H1 (cell line): ENCODE measurements at regions not wholly inside any gene's neighbourhood (a gene's known extent, or its start where the extent isn't known, plus 50 kb on each side); places are given as distances from the start of the nearest gene placed in this dataset.
A peak's percentile ranks its signal among the peaks of the same experiment; 100 is the strongest.

Experiments
- CTCF ChIA-PET: fragments of 300-600 bp; sonication (Branson Sonifier 250); formaldehyde crosslinking; loops from one replicate; lab custom pipeline; 2021; ENCODE audit not compliant: partially characterized antibody; lab: Charles Lee
- POLR2A ChIA-PET: fragments of 300-600 bp; sonication (Branson Sonifier 250); formaldehyde crosslinking; loops from one replicate; lab custom pipeline; 2021; ENCODE audit warnings: inconsistent platforms; ENCODE audit not compliant: partially characterized antibody; lab: Charles Lee
- DNase-seq, 2 experiments: peaks; one replicate each; pipeline versions ENCODE4 v3.0.0 to v3.0.0-alpha.2; 2010 to 2022; ENCODE audit warnings: low spot score in 2 of 2, low read depth in 1 of 2, mixed read lengths in 1 of 2
- FAIRE-seq: peaks from 2 replicates; lab custom pipeline; 2011; peaks lifted over from hg19 to GRCh38; lab: Jason Lieb, UNC
- H2AFZ ChIP-seq: 2 replicates; pipeline ENCODE4 v1.8.1; 2012; ENCODE audit warnings: low read length, inconsistent platforms
- H2AK5ac ChIP-seq: 2 replicates; pipeline ENCODE4 v1.6.1; 2013; ENCODE audit warnings: low read depth, low read length
- H2BK120ac ChIP-seq: replicated peaks from 2 replicates; pipeline ENCODE3; 2013; ENCODE audit warnings: low read depth, low read length, inconsistent platforms
- H2BK12ac ChIP-seq: 2 replicates; pipeline ENCODE4 v1.6.1; 2013; ENCODE audit warnings: low read depth, low read length
- H2BK15ac ChIP-seq: 2 replicates; pipeline ENCODE4 v1.6.1; 2013; ENCODE audit warnings: low read length
- H2BK20ac ChIP-seq: 2 replicates; pipeline ENCODE4 v1.6.1; 2013; ENCODE audit warnings: low read length
- H2BK5ac ChIP-seq: 2 replicates; pipeline ENCODE4 v1.6.1; 2013; ENCODE audit warnings: low read depth, low read length
- H3K14ac ChIP-seq: 2 replicates; pipeline ENCODE4 v1.6.1; 2013; ENCODE audit warnings: inconsistent platforms; ENCODE audit not compliant: insufficient read length
- H3K18ac ChIP-seq: 2 replicates; pipeline ENCODE4 v1.6.1; 2013; ENCODE audit warnings: low read length; ENCODE audit errors: extremely low read depth
- H3K23ac ChIP-seq: 2 replicates; pipeline ENCODE4 v1.6.1; 2013; ENCODE audit warnings: inconsistent platforms; ENCODE audit not compliant: insufficient read length
- H3K23me2 ChIP-seq: 2 replicates; pipeline ENCODE4 v1.6.1; 2013; ENCODE audit warnings: low read depth, low read length
- H3K27ac ChIP-seq: 2 replicates; pipeline ENCODE4 v1.6.1; 2011; ENCODE audit warnings: low read depth, low read length, inconsistent platforms
- H3K27me3 ChIP-seq, 4 experiments: replicated peaks in 1 of 4; 1 replicate in 1 of 4; 2 replicates in 3 of 4; pipeline versions ENCODE4 v1.6.1 to v1.8.1; 2011 to 2013; ENCODE audit warnings: low read length in 3 of 4, mild to moderate bottlenecking in 3 of 4, inconsistent platforms in 2 of 4, mixed read lengths in 2 of 4, moderate library complexity in 1 of 4; ENCODE audit not compliant: control insufficient read depth in 3 of 4, insufficient read depth in 3 of 4; ENCODE audit errors: extremely low read depth in 1 of 4
- H3K36me3 ChIP-seq, 4 experiments: 2 replicates each; pipeline versions ENCODE4 v1.6.1 to v1.8.1; 2011 to 2013; ENCODE audit warnings: mild to moderate bottlenecking in 4 of 4, low read length in 3 of 4, moderate library complexity in 2 of 4, control low read depth in 1 of 4, inconsistent platforms in 1 of 4; ENCODE audit not compliant: insufficient read depth in 4 of 4, control insufficient read depth in 2 of 4
- H3K4ac ChIP-seq: replicated peaks from 2 replicates; pipeline ENCODE3; 2013; ENCODE audit warnings: low read length, low read depth, mixed read lengths, inconsistent platforms; ENCODE audit not compliant: insufficient read length
- H3K4me1 ChIP-seq, 4 experiments: replicated peaks in 1 of 4; 1 replicate in 1 of 4; 2 replicates in 3 of 4; pipeline versions ENCODE4 v1.6.1 to v1.8.1; 2011 to 2013; ENCODE audit warnings: low read length in 3 of 4, inconsistent platforms in 2 of 4, mixed read lengths in 1 of 4; ENCODE audit not compliant: insufficient read depth in 4 of 4, control insufficient read depth in 3 of 4
- H3K4me2 ChIP-seq, 2 experiments: 2 replicates each; pipeline versions ENCODE4 v1.6.1 to v1.8.1; 2011 to 2013; ENCODE audit warnings: low read depth in 2 of 2, low read length in 2 of 2, control low read depth in 1 of 2, inconsistent platforms in 1 of 2, mild to moderate bottlenecking in 1 of 2; ENCODE audit not compliant: insufficient read depth in 1 of 2
- H3K4me3 ChIP-seq, 4 experiments: fragments of 200-600, 300-600 bp in 1 of 4; sonication (generic), shearing (Covaris generic), sonication (Bioruptor Twin) in 1 of 4; 2 replicates each; pipeline versions ENCODE4 v1.5.1 to v1.8.1; 2011 to 2016; ENCODE audit warnings: low read length in 4 of 4, low read depth in 3 of 4, control low read depth in 2 of 4, inconsistent platforms in 2 of 4, mild to moderate bottlenecking in 2 of 4, mixed read lengths in 1 of 4, moderate library complexity in 1 of 4; ENCODE audit not compliant: insufficient read depth in 2 of 4; ENCODE audit errors: extremely low read depth in 1 of 4
- H3K56ac ChIP-seq: replicated peaks from 2 replicates; pipeline ENCODE3; 2013; ENCODE audit warnings: low read depth, mild to moderate bottlenecking, mixed read lengths, low read length, inconsistent platforms; ENCODE audit not compliant: insufficient read length
- H3K79me1 ChIP-seq: 2 replicates; pipeline ENCODE4 v1.6.1; 2013; ENCODE audit warnings: low read depth, low read length, control low read depth
- H3K79me2 ChIP-seq, 2 experiments: 2 replicates each; pipeline versions ENCODE4 v1.6.1 to v1.8.1; 2012 to 2013; ENCODE audit warnings: low read length in 2 of 2, mild to moderate bottlenecking in 2 of 2, inconsistent platforms in 1 of 2; ENCODE audit not compliant: insufficient read depth in 2 of 2, control insufficient read depth in 1 of 2
- H3K9ac ChIP-seq, 4 experiments: replicated peaks in 1 of 4; 1 replicate in 1 of 4; 2 replicates in 3 of 4; pipeline versions ENCODE4 v1.6.1 to v1.8.1; 2011 to 2013; ENCODE audit warnings: low read depth in 3 of 4, low read length in 3 of 4, control low read depth in 2 of 4, mild to moderate bottlenecking in 2 of 4, moderate library complexity in 2 of 4, inconsistent platforms in 1 of 4; ENCODE audit errors: extremely low read depth in 1 of 4
- H3K9me3 ChIP-seq, 2 experiments: 2 replicates each; pipeline versions ENCODE4 v1.6.1 to v1.8.1; 2012 to 2013; ENCODE audit warnings: mild to moderate bottlenecking in 2 of 2, moderate library complexity in 2 of 2, control low read depth in 1 of 2, inconsistent platforms in 1 of 2, low read depth in 1 of 2, low read length in 1 of 2, mixed read lengths in 1 of 2; ENCODE audit not compliant: insufficient read depth in 2 of 2
- H4K20me1 ChIP-seq, 2 experiments: replicated peaks in 1 of 2; 2 replicates each; pipeline versions ENCODE3 to v1.8.1; 2011 to 2013; ENCODE audit warnings: inconsistent platforms in 2 of 2, low read length in 2 of 2, mild to moderate bottlenecking in 1 of 2; ENCODE audit not compliant: insufficient read depth in 2 of 2, control insufficient read depth in 1 of 2
- H4K5ac ChIP-seq: 2 replicates; pipeline ENCODE4 v1.6.1; 2013; ENCODE audit warnings: low read length, low read depth, mixed read lengths, inconsistent platforms; ENCODE audit not compliant: insufficient read length
- H4K8ac ChIP-seq: 2 replicates; pipeline ENCODE4 v1.8.0; 2013; ENCODE audit warnings: mild to moderate bottlenecking, moderate library complexity, low read length, inconsistent platforms; ENCODE audit not compliant: insufficient read depth; ENCODE audit errors: extremely low read depth
- H4K91ac ChIP-seq: replicated peaks from 2 replicates; pipeline ENCODE3; 2013; ENCODE audit warnings: low read length, mixed read lengths, inconsistent platforms; ENCODE audit not compliant: insufficient read length
- EGR1 ChIP-seq: IDR thresholded peaks from 2 replicates; pipeline ENCODE4 v1.6.1; 2011; ENCODE audit warnings: low read depth, low read length, borderline replicate concordance
- NRF1 ChIP-seq: IDR thresholded peaks from 2 replicates; pipeline ENCODE4 v1.6.1; 2011; ENCODE audit warnings: mild to moderate bottlenecking, low read depth, low read length, improper control_type of control experiment
- RXRA ChIP-seq: IDR thresholded peaks from 2 replicates; pipeline ENCODE4 v1.6.1; 2011; ENCODE audit warnings: low read depth, mild to moderate bottlenecking, low read length, moderate library complexity; ENCODE audit not compliant: insufficient read depth
- SIRT6 ChIP-seq: IDR thresholded peaks from one replicate; pipeline ENCODE4 v1.7.1; 2012; ENCODE audit warnings: low read length, inconsistent platforms
- SIX5 ChIP-seq: IDR thresholded peaks from 2 replicates; pipeline ENCODE4 v1.6.1; 2011; ENCODE audit warnings: mild to moderate bottlenecking, low read depth, low read length
- TAF1 ChIP-seq: IDR thresholded peaks from 2 replicates; pipeline ENCODE4 v1.6.1; 2011; ENCODE audit warnings: mild to moderate bottlenecking, low read depth, low read length
- WGBS, 2 experiments: shearing (Covaris generic) in 1 of 2; methylation state at CpG; one replicate each; pipeline versions ENCODE4 v1.1.6 to v1.1.7; 2013 to 2015; ENCODE audit warnings: low lambda C conversion rate in 2 of 2, mixed read lengths in 2 of 2, inconsistent platforms in 1 of 2, low coverage in 1 of 2, missing lambda C conversion rate in 1 of 2; ENCODE audit not compliant: insufficient replicate concordance in 2 of 2, insufficient coverage in 1 of 2, insufficient read length in 1 of 2; ENCODE audit errors: extremely low coverage in 1 of 2, missing lambda C conversion rate in 1 of 2; 5-methylcytosine and 5-hydroxymethylcytosine counted together
- TF ChIP-seq, protein P1 (sequence below): IDR thresholded peaks from 2 replicates; pipeline ENCODE4 v1.6.1; 2011; ENCODE audit warnings: low read length, improper control_type of control experiment
- TF ChIP-seq, protein P2 (sequence below): IDR thresholded peaks from 2 replicates; pipeline ENCODE4 v1.6.1; 2012; ENCODE audit warnings: inconsistent platforms

DNA sequence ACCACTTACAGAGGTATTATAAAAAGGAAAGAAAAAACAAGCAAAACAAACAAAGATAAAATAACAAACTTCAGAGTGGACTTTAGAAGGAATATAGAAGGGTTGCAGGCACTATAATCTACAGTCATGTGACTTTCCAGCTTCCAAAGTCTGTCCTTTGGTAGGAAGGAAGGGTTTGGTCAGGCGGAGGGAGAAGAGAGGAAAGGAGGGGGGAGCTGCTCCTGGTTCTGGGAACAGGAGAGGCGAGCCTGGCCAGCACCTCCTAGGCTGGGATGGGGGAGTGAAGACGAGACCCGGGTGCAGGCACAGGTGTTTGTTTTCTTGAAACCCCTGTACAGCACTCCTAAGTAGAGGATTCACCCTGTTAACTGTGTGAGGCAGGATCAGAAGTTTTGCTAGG lies 53.8 kb upstream of the GATA6 start:
- Histone ChIP-seq H2AK5ac (no peak overlapping the region), H3K14ac (no peak overlapping the region), H2BK12ac (no peak overlapping the region), H4K8ac (no peak overlapping the region), H3K4me1 (peaks cover 0 to under 1% (median 0%) of the 10 kb centered on the region in 4 experiments; a peak in 1 of 7 replicates), H3K23ac (no peak overlapping the region), H2BK15ac (no peak overlapping the region), H3K79me2 (no peaks in the 10 kb centered on the region), H3K9me3 (no peaks in the 10 kb centered on the region), H3K27ac (no peak overlapping the region), H3K79me1 (no peaks in the 10 kb centered on the region), H2BK20ac (no peak overlapping the region), H3K4ac (no peak overlapping the region), H4K91ac (no peak overlapping the region), H3K4me2 (no peak overlapping the region), H3K36me3 (no peaks in the 10 kb centered on the region), H3K4me3 (no peak overlapping the region), H2AFZ (0 out of 2 replicates have a peak overlapping the region, but pooled peaks have one; percentile 68), H3K27me3 (no peaks in the 10 kb centered on the region), H3K9ac (no peak overlapping the region), H4K5ac (no peak overlapping the region), H3K23me2 (no peaks in the 10 kb centered on the region), H2BK5ac (no peak overlapping the region), H2BK120ac (no peak overlapping the region), H3K56ac (no peak overlapping the region), H4K20me1 (no peaks in the 10 kb centered on the region), H3K18ac (no peak overlapping the region)
- ChIA-PET POLR2A (no interaction called here), CTCF (interaction anchor here (0.6 to 1.2 kb wide), 4 partner anchors 16 to 660 kb away, joined by 3 to 4 read pairs (median 3); no protein-coding TSS in a partner anchor)
- 63% methylated on average over 4 of the region's 4 CpGs; no CpG with 5 or more reads in 1 of the 2 experiments for WGBS, 2 experiments
- no peak for TF ChIP-seq NRF1
- TF ChIP-seq SIRT6, result no peak
- no peak for TF ChIP-seq RXRA
- TF ChIP-seq, protein P1, sequence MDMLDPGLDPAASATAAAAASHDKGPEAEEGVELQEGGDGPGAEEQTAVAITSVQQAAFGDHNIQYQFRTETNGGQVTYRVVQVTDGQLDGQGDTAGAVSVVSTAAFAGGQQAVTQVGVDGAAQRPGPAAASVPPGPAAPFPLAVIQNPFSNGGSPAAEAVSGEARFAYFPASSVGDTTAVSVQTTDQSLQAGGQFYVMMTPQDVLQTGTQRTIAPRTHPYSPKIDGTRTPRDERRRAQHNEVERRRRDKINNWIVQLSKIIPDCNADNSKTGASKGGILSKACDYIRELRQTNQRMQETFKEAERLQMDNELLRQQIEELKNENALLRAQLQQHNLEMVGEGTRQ, result no peak
- TF ChIP-seq, protein P2, sequence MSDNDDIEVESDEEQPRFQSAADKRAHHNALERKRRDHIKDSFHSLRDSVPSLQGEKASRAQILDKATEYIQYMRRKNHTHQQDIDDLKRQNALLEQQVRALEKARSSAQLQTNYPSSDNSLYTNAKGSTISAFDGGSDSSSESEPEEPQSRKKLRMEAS, result no peak
- no peak for TF ChIP-seq TAF1
- TF ChIP-seq SIX5, result no peak
- no peak for TF ChIP-seq EGR1
- DNase-seq (no peak), FAIRE-seq (no peak)
